H1 (cell line): ENCODE measurements at regions not wholly inside any gene's neighbourhood (a gene's known extent, or its start where the extent isn't known, plus 50 kb on each side); places are given as distances from the start of the nearest gene placed in this dataset.

ENCODE experiments used
- RNF2 ChIP-seq: fragments of 200-900, 300-1000 bp; sonication (generic); IDR thresholded peaks from 2 replicates; pipeline ENCODE4 v1.7.1; 2016; ENCODE audit warnings: borderline replicate concordance, low read depth, mild to moderate bottlenecking, antibody characterized with exemption, low read length; ENCODE audit not compliant: poor library complexity, severe bottlenecking; ENCODE audit errors: missing control alignments
- TF ChIP-seq, protein P1 (sequence below): fragments of 300-600 bp; sonication (generic); IDR thresholded peaks from 2 replicates; pipeline ENCODE4 v1.7.1; 2012; ENCODE audit warnings: low read length, moderate library complexity, mild to moderate bottlenecking, inconsistent platforms; ENCODE audit not compliant: insufficient replicate concordance

DNA sequence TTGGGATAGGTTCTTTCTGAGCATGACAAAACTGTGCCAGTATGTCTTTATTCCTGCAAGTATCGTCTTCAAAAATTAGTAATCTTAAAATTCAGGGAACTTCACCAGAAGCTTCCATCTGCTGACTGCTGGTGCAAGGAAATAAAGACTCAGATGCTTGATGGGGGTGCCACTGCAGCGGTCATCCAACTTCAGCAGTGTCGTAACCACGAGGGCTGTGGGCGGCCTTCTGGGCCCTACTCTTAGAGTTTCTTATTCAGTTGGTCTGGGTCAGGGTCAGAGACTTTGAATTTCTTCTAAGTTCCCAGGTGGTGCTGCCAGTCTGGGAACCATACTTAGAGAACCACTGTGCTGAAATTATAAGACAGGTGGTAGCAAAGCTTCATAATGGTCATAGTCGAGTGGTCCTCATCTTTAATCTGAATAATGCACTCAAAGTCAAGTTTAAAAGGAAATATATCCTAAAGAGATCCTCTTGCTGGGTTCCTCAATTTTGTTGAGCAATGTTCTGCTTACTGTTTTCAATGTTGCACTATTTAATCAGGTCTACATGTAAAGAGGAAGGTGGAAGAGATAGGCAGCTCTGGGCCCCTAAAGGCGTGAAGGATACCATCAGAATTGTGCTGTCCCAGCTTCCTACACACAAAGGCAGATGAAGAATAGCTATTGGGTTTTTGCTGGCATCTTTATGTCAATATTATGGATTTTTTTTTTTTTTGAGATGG, 165.4 kb upstream of the GMDS start (continued):
- TF ChIP-seq, protein P1, sequence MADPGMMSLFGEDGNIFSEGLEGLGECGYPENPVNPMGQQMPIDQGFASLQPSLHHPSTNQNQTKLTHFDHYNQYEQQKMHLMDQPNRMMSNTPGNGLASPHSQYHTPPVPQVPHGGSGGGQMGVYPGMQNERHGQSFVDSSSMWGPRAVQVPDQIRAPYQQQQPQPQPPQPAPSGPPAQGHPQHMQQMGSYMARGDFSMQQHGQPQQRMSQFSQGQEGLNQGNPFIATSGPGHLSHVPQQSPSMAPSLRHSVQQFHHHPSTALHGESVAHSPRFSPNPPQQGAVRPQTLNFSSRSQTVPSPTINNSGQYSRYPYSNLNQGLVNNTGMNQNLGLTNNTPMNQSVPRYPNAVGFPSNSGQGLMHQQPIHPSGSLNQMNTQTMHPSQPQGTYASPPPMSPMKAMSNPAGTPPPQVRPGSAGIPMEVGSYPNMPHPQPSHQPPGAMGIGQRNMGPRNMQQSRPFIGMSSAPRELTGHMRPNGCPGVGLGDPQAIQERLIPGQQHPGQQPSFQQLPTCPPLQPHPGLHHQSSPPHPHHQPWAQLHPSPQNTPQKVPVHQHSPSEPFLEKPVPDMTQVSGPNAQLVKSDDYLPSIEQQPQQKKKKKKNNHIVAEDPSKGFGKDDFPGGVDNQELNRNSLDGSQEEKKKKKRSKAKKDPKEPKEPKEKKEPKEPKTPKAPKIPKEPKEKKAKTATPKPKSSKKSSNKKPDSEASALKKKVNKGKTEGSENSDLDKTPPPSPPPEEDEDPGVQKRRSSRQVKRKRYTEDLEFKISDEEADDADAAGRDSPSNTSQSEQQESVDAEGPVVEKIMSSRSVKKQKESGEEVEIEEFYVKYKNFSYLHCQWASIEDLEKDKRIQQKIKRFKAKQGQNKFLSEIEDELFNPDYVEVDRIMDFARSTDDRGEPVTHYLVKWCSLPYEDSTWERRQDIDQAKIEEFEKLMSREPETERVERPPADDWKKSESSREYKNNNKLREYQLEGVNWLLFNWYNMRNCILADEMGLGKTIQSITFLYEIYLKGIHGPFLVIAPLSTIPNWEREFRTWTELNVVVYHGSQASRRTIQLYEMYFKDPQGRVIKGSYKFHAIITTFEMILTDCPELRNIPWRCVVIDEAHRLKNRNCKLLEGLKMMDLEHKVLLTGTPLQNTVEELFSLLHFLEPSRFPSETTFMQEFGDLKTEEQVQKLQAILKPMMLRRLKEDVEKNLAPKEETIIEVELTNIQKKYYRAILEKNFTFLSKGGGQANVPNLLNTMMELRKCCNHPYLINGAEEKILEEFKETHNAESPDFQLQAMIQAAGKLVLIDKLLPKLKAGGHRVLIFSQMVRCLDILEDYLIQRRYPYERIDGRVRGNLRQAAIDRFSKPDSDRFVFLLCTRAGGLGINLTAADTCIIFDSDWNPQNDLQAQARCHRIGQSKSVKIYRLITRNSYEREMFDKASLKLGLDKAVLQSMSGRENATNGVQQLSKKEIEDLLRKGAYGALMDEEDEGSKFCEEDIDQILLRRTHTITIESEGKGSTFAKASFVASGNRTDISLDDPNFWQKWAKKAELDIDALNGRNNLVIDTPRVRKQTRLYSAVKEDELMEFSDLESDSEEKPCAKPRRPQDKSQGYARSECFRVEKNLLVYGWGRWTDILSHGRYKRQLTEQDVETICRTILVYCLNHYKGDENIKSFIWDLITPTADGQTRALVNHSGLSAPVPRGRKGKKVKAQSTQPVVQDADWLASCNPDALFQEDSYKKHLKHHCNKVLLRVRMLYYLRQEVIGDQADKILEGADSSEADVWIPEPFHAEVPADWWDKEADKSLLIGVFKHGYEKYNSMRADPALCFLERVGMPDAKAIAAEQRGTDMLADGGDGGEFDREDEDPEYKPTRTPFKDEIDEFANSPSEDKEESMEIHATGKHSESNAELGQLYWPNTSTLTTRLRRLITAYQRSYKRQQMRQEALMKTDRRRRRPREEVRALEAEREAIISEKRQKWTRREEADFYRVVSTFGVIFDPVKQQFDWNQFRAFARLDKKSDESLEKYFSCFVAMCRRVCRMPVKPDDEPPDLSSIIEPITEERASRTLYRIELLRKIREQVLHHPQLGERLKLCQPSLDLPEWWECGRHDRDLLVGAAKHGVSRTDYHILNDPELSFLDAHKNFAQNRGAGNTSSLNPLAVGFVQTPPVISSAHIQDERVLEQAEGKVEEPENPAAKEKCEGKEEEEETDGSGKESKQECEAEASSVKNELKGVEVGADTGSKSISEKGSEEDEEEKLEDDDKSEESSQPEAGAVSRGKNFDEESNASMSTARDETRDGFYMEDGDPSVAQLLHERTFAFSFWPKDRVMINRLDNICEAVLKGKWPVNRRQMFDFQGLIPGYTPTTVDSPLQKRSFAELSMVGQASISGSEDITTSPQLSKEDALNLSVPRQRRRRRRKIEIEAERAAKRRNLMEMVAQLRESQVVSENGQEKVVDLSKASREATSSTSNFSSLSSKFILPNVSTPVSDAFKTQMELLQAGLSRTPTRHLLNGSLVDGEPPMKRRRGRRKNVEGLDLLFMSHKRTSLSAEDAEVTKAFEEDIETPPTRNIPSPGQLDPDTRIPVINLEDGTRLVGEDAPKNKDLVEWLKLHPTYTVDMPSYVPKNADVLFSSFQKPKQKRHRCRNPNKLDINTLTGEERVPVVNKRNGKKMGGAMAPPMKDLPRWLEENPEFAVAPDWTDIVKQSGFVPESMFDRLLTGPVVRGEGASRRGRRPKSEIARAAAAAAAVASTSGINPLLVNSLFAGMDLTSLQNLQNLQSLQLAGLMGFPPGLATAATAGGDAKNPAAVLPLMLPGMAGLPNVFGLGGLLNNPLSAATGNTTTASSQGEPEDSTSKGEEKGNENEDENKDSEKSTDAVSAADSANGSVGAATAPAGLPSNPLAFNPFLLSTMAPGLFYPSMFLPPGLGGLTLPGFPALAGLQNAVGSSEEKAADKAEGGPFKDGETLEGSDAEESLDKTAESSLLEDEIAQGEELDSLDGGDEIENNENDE = no peak
- no peak for TF ChIP-seq RNF2
